ENCODE measurements at regions not wholly inside any gene's neighbourhood (a gene's known extent, or its start where the extent isn't known, plus 50 kb on each side); places are given as distances from the start of the nearest gene placed in this dataset.

- in situ Hi-C loops (cut with HindIII; ENCODE audit: low sequenced_read_pairs), result no loop called here
Observed at GRCh38 chr11:127478826-127479225, 478.3 kb upstream of the KIRREL3 start.

DNA sequence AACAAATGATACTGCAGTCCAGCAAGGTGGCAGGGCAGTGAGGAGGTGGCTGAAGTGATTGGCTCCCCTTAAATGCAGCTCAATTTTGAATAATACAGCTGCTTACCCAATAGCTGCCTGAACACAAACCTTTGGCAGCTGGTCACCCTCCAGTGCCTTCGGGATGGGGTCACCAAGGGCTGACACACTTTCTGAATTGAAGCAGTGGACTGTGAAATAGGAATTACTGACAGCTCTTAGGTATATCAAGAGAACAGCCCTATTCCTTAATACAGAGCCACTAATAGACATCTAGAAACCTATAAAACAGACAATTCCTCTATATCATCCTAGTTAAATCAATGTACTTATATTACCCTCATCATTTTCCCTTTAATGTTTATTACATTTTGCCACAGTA, 474.2 kb upstream of the KIRREL3 start:
- in situ Hi-C loops (cut with HindIII; ENCODE audit: low sequenced_read_pairs), result no loop called here

DNA sequence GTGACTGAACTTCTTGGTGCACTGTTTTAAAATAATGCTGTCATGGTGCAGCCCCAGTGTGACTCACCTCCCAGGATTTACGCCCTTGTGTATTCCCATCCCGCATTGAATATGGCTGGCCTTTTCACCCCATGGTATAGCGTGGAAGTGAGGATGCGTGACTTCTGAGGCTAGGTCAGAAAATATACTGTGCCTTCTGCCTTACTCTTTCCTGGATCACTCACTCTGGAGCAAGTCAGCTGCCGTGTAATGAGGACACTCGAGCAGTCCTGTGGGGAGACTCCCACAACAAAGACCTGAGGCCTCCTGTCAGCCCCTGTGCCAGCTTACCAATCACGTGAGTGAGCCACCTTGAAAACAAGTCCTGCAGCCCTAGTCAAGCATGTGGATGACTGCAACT, 471.9 kb upstream of the KIRREL3 start:
- in situ Hi-C loops (cut with HindIII; ENCODE audit: low sequenced_read_pairs), result no loop called here

GRCh38 chr11:127471662-127472061, 471.1 kb upstream of the KIRREL3 start:
- in situ Hi-C loops (cut with HindIII; ENCODE audit: low sequenced_read_pairs), result no loop called here

- in situ Hi-C loops (cut with HindIII; ENCODE audit: low sequenced_read_pairs), result no loop called here
Observed at GRCh38 chr11:127470306-127470884, 469.8 kb upstream of the KIRREL3 start.

DNA sequence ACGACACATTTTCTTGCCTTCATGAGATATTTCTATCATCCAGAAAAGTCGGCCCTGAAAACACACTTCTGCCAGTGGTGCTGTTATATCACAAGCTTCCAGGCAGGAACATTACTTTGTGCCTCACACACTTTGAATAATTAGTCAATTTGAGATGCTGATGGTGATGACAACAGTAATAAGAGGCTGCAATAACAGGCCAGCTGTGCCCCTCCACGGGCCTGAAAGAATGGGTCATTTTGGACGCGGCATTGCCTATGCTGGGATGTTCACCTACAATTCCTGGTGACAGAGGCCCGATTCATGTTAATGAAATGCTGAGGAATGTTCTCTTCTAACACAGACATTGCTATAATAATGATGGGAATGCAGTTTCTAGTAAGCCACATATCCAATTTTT, 463.8 kb upstream of the KIRREL3 start:
- in situ Hi-C loops (cut with HindIII; ENCODE audit: low sequenced_read_pairs), result no loop called here

DNA sequence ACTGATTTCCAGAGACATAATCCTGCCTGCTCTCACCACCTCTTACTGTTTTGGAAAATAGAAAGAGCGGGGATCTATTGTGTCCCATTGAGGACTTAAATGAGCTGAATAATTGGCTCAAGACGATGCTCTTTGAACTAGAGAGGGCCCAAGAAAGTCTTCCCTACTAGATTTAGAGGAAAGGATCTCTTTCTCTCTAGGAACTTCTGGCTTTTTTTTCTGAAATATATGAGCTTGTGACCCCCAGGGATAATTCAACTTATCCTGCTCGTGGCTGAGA, 461.4 kb upstream of the KIRREL3 start:
- in situ Hi-C loops (cut with HindIII; ENCODE audit: low sequenced_read_pairs), result no loop called here

- in situ Hi-C loops (cut with HindIII; ENCODE audit: low sequenced_read_pairs), result no loop called here
Observed at GRCh38 chr11:127461241-127462064, 460.9 kb upstream of the KIRREL3 start.

DNA sequence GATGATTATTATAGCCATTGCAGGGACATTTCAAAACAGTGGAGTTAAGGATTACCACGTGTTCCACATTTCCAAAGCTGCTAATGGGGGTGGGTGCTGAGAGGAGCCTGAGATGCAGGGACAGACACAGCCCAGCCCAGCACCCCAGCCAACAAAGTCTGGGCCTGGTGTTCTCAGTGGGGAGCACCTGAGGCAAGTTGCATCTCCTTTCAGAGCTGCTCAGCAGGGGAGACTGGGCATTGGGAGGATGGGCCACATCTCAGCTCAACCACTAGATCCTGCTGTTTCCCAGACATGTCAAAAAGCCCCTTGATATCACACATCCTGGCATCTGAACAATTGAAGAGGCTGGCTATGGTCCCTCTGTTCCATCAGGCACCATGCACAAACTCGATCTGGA, 458.0 kb upstream of the KIRREL3 start:
- in situ Hi-C loops (cut with HindIII; ENCODE audit: low sequenced_read_pairs), result no loop called here

DNA sequence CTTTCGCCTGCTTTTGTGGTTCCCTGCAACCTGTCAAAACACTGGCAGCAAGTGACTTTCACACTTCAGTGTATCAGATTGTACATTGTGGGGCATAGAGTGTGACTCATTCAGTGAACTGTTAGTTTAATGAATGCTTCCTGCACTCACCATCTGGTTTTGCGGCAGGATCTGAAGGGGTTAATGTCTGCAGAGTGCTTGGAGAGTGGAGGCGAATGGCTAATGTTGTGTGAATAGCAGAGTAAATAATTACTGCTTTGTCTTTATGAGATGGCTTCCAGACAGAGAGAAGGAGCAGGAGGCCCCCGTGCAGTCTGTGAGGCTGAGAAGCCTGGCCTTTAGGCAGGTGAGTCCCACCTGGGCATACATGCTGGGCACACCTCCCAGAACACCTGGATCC, 454.3 kb upstream of the KIRREL3 start:
- in situ Hi-C loops (cut with HindIII; ENCODE audit: low sequenced_read_pairs), result no loop called here

- in situ Hi-C loops (cut with HindIII; ENCODE audit: low sequenced_read_pairs), result no loop called here
Observed at GRCh38 chr11:127452533-127452932, 452.0 kb upstream of the KIRREL3 start.

- in situ Hi-C loops (cut with HindIII; ENCODE audit: low sequenced_read_pairs), result no loop called here
Observed at GRCh38 chr11:127451861-127452260, 451.3 kb upstream of the KIRREL3 start.

DNA sequence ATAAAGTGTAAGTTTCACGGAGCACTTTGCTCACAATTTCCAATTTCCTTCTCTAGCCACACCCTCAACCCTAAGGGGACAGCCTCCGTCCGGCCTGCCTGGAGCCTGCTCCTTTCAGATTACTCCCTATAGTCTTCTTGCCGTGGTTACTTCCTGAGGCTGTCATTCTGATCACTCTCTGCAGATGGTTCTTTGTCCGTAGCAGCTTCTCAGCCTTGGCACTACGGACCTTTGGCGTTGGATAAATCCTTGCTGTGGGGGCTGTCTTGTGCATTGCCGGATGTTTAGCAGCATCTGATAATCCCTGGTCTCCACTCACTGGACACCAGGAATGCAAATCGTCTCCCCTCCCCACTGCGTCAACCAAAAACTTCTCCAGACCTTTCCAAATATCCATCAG, 447.5 kb upstream of the KIRREL3 start:
- in situ Hi-C loops (cut with HindIII; ENCODE audit: low sequenced_read_pairs), result no loop called here

GRCh38 chr11:127445476-127445875, 444.9 kb upstream of the KIRREL3 start:
- in situ Hi-C loops (cut with HindIII; ENCODE audit: low sequenced_read_pairs), result no loop called here

- in situ Hi-C loops (cut with HindIII; ENCODE audit: low sequenced_read_pairs), result no loop called here
Observed at GRCh38 chr11:127443297-127443696, 442.7 kb upstream of the KIRREL3 start.

DNA sequence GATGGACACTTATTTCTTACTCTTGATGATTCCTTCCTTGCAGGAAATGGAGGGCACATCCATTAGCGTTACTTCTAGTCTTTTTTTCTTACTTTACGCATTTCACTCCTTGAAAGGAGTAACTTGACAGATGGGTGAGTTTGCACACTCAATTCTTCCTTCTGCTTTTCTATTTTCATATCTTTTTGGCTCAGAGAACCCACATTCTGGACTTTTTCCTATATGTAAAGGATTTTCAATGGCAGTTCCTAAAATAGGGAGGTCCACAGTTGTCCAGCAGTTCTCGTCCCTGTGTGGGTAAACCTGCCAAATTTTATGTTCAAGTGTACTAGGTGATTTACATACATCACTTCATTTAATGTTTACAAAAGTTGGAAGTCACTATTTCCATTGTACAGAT, 440.0 kb upstream of the KIRREL3 start:
- in situ Hi-C loops (cut with HindIII; ENCODE audit: low sequenced_read_pairs), result no loop called here

GRCh38 chr11:127425281-127425680, 424.7 kb upstream of the KIRREL3 start:
- in situ Hi-C loops (cut with HindIII; ENCODE audit: low sequenced_read_pairs), result no loop called here

GRCh38 chr11:127424661-127425060, 424.1 kb upstream of the KIRREL3 start:
- in situ Hi-C loops (cut with HindIII; ENCODE audit: low sequenced_read_pairs), result no loop called here

- in situ Hi-C loops (cut with HindIII; ENCODE audit: low sequenced_read_pairs), result no loop called here
Observed at GRCh38 chr11:127420139-127420538, 419.6 kb upstream of the KIRREL3 start.

- in situ Hi-C loops (cut with HindIII; ENCODE audit: low sequenced_read_pairs), result no loop called here
Observed at GRCh38 chr11:127412722-127413380, 412.3 kb upstream of the KIRREL3 start.

DNA sequence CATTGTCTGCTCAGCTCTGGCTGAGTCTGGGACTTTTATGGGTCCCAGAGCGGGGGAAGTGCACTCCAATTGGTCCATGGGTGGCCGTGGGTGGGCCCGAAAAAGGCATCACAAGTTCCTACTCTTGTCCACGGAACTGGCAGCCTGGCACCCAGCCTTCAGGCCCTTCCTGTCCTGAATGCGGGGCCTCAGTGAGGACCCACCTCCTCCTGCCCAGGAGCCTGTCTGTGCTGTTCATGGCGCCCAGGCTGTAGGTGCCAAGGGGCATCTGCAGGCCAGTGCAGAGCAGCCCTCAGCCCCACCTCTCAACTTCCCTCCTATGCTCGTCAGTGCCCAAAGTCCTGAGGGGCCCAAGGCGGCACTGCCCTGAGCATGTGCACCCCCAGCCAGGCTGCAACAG, 411.7 kb upstream of the KIRREL3 start:
- in situ Hi-C loops (cut with HindIII; ENCODE audit: low sequenced_read_pairs), result no loop called here

GRCh38 chr11:127411283-127411682, 410.7 kb upstream of the KIRREL3 start:
- in situ Hi-C loops (cut with HindIII; ENCODE audit: low sequenced_read_pairs), result no loop called here

All from DLD1 (cell line).